HCT116 (cell line): ENCODE measurements at regions not wholly inside any gene's neighbourhood (a gene's known extent, or its start where the extent isn't known, plus 50 kb on each side); places are given as distances from the start of the nearest gene placed in this dataset.
"Not testable (repeated sequence)": the region's sequence is repeated elsewhere in the genome, so short reads cannot be mapped to it uniquely, and the experiment has no call there.

Experiments used
- ATAC-seq: fragments of 200-7000 bp; cut with Tn5 transposase; 2 replicates; pipeline ENCODE4 v1.9.1; 2020; ENCODE audit warnings: mild to moderate bottlenecking, moderate library complexity
- BruUV-seq: library from RNA; stranded (reverse); fragments of 400-500 nt; replicated peaks from 2 replicates; lab custom pipeline; 2021; lab: Mats Ljungman, UMichigan
- CTCF ChIA-PET: fragments of 300-600 bp; sonication (Branson Sonifier 250); formaldehyde crosslinking; loops from one replicate; lab custom pipeline; 2021; ENCODE audit warnings: antibody characterized with exemption; lab: Charles Lee
- POLR2A ChIA-PET: fragments of 300-600, 350-600 bp; sonication (Branson Sonifier 250); formaldehyde crosslinking; loops from one replicate; lab custom pipeline; 2021; ENCODE audit warnings: antibody characterized with exemption; lab: Charles Lee
- RAD21 ChIA-PET, 2 experiments: fragments of 300-600 bp; sonication (Branson Sonifier 250); formaldehyde crosslinking; loops; one replicate each; lab custom pipeline; 2023; ENCODE audit warnings: low total read pairs in 2 of 2; ENCODE audit not compliant: uncharacterized antibody in 2 of 2, unreplicated experiment in 2 of 2, low non-redundant PET in 1 of 2; lab: Charles Lee
- DNase-seq: peaks from one replicate; pipeline ENCODE4 v3.0.0-alpha.2; 2010; ENCODE audit warnings: low read depth, low spot score
- H2AFZ ChIP-seq: fragments of 200-600 bp; shearing (Covaris generic), sonication (generic); 2 replicates; pipeline ENCODE4 v1.6.1; 2017; ENCODE audit warnings: low read depth, mixed run types, mixed read lengths, antibody characterized with exemption, low read length; ENCODE audit not compliant: poor library complexity, severe bottlenecking
- H3K27ac ChIP-seq: 2 replicates; pipeline ENCODE4 v1.5.1; 2012; ENCODE audit warnings: low read depth, low read length
- H3K27me3 ChIP-seq: fragments of 200-600 bp; sonication (generic); 2 replicates; pipeline ENCODE4 v1.6.1; 2016; ENCODE audit warnings: mixed run types, low read length, mixed read lengths; ENCODE audit not compliant: insufficient read depth
- H3K36me3 ChIP-seq, 2 experiments: fragments of 200-500 bp in 1 of 2; fragments of 200-600 bp in 1 of 2; sonication (Bioruptor generic) in 1 of 2; sonication (generic) in 1 of 2; 2 replicates each; pipeline versions ENCODE4 v1.5.1 to v1.6.1; 2014 to 2016; ENCODE audit warnings: low read length in 2 of 2, inconsistent platforms in 1 of 2, mixed read lengths in 1 of 2, mixed run types in 1 of 2; ENCODE audit not compliant: insufficient read depth in 2 of 2, control insufficient read depth in 1 of 2
- H3K4me1 ChIP-seq, 2 experiments: fragments of 200-600 bp in 1 of 2; sonication (generic) in 1 of 2; 2 replicates each; pipeline versions ENCODE4 v1.5.1 to v1.6.1; 2012 to 2017; ENCODE audit warnings: low read length in 2 of 2, inconsistent platforms in 1 of 2, mild to moderate bottlenecking in 1 of 2, mixed read lengths in 1 of 2, mixed run types in 1 of 2, moderate library complexity in 1 of 2; ENCODE audit not compliant: insufficient read depth in 2 of 2, control insufficient read depth in 1 of 2
- H3K4me2 ChIP-seq: fragments of 200-600 bp; sonication (generic); 2 replicates; pipeline ENCODE4 v1.6.1; 2017; ENCODE audit warnings: mixed run types, low read length, mixed read lengths
- H3K4me3 ChIP-seq, 2 experiments: fragments of 200-600 bp in 1 of 2; sonication (generic) in 1 of 2; replicated peaks in 1 of 2; 2 replicates each; pipeline ENCODE4 v1.5.1; 2011 to 2016; ENCODE audit warnings: low read length in 2 of 2, control low read depth in 1 of 2, low read depth in 1 of 2, mild to moderate bottlenecking in 1 of 2, mixed read lengths in 1 of 2, mixed run types in 1 of 2
- H3K79me2 ChIP-seq: fragments of 200-600 bp; sonication (generic); 2 replicates; pipeline ENCODE4 v1.6.1; 2017; ENCODE audit warnings: mild to moderate bottlenecking, mixed run types, low read length, moderate library complexity, mixed read lengths; ENCODE audit not compliant: insufficient read depth
- H3K9ac ChIP-seq: fragments of 200-600 bp; sonication (generic); 2 replicates; pipeline ENCODE4 v1.6.1; 2016; ENCODE audit warnings: low read length, mixed read lengths
- H3K9me2 ChIP-seq: fragments of 200-600 bp; sonication (generic), shearing (Covaris generic); 2 replicates; pipeline ENCODE4 v1.6.1; 2017; ENCODE audit warnings: mixed run types, mild to moderate bottlenecking, moderate library complexity; ENCODE audit not compliant: insufficient read depth
- H3K9me3 ChIP-seq, 2 experiments: fragments of 200-500 bp in 1 of 2; fragments of 200-600 bp in 1 of 2; sonication (Bioruptor generic) in 1 of 2; sonication (generic) in 1 of 2; 2 replicates each; pipeline ENCODE4 v1.6.1; 2014 to 2017; ENCODE audit warnings: low read length in 2 of 2, mixed read lengths in 2 of 2, inconsistent platforms in 1 of 2, low read depth in 1 of 2, mild to moderate bottlenecking in 1 of 2, mixed run types in 1 of 2, moderate library complexity in 1 of 2; ENCODE audit not compliant: control insufficient read depth in 1 of 2, insufficient read depth in 1 of 2
- H4K20me1 ChIP-seq: fragments of 200-600 bp; sonication (generic), shearing (Covaris generic); 2 replicates; pipeline ENCODE4 v1.6.1; 2017; ENCODE audit warnings: mixed run types, mild to moderate bottlenecking, moderate library complexity; ENCODE audit not compliant: insufficient read depth
- CTCF ChIP-seq, 3 experiments: fragments of 200-600 bp in 1 of 3; sonication (generic) in 1 of 3; IDR thresholded peaks in 2 of 3; conservative IDR thresholded peaks in 1 of 3; 2 replicates each; pipeline ENCODE4 v1.5.1; 2012 to 2017; ENCODE audit warnings: low read depth in 2 of 3, low read length in 2 of 3, antibody characterized with exemption in 1 of 3, borderline replicate concordance in 1 of 3, control low read depth in 1 of 3, mild to moderate bottlenecking in 1 of 3, mixed read lengths in 1 of 3, mixed run types in 1 of 3, moderate library complexity in 1 of 3; ENCODE audit not compliant: insufficient read depth in 1 of 3
- JUND ChIP-seq: IDR thresholded peaks from 2 replicates; pipeline ENCODE4 v1.6.1; 2012
- MAX ChIP-seq: IDR thresholded peaks from 2 replicates; pipeline ENCODE4 v1.6.1; 2012
- POLR2A ChIP-seq: IDR thresholded peaks from 2 replicates; pipeline ENCODE4 v1.7.0; 2011; ENCODE audit warnings: borderline replicate concordance; ENCODE audit not compliant: insufficient read depth, insufficient read length; ENCODE audit errors: extremely low read depth
- SP1 ChIP-seq: IDR thresholded peaks from 2 replicates; pipeline ENCODE4 v1.6.1; 2012; ENCODE audit warnings: low read depth
- YY1 ChIP-seq: IDR thresholded peaks from 2 replicates; pipeline ENCODE4 v1.6.1; 2011; ENCODE audit warnings: low read length, low read depth, moderate library complexity, mild to moderate bottlenecking; ENCODE audit not compliant: insufficient replicate concordance; ENCODE audit errors: extremely low read depth
- ZBTB33 ChIP-seq: IDR thresholded peaks from 2 replicates; pipeline ENCODE4 v1.6.1; 2011; ENCODE audit warnings: mild to moderate bottlenecking, low read length, moderate library complexity; ENCODE audit not compliant: insufficient replicate concordance; ENCODE audit errors: extremely low read depth
- ZFX ChIP-seq: fragments of 450-650 bp; IDR thresholded peaks from 2 replicates; pipeline ENCODE4 v1.6.1; 2017
- ZNF274 ChIP-seq: fragments of 200-500 bp; sonication (Bioruptor generic); IDR thresholded peaks from 2 replicates; pipeline ENCODE4 v1.6.1; 2014; ENCODE audit warnings: mild to moderate bottlenecking, low read depth, low read length, inconsistent platforms
- intact Hi-C: fragments of 100-400 bp; cut with micrococcal nuclease; formaldehyde crosslinking; loops from 2 replicates; pipeline ENCODE4 v1.10.0; 2022

DNA sequence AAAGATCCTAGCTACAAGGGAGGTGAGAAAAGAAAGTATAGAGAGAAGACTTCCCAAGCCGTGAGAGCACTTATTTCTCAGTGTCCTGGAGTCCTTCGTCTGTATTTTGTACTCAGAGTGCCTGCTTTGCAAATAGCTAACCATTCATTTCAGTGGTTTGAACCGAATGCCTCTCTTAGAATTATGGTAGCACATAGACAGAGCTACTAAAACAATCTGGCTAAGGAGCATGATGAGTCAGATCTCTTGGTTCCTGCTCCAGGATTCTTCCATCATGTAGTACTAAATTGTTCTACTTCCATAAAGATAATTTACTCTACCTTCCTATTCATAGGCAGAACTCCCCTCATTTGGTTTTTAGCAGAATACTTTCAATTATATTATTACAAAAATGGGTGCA, 946.6 kb downstream of the STIM2 start:
- H3K9ac ChIP-seq = no peak overlapping the region
- intact Hi-C loops = no loop called here
- ChIA-PET CTCF (no interaction called here), POLR2A (no interaction called here), RAD21 (no interaction called here)
- no peak overlapping the region for H2AFZ ChIP-seq
- H3K36me3 ChIP-seq = no peaks in the 10 kb centered on the region
- H3K9me2 ChIP-seq = no peaks in the 10 kb centered on the region
- H3K79me2 ChIP-seq = no peaks in the 10 kb centered on the region
- H3K27ac ChIP-seq = no peak overlapping the region
- ATAC-seq (no peak), DNase-seq (no peak)
- TF ChIP-seq MAX = no peak
- no peak for TF ChIP-seq POLR2A
- no peaks in the 10 kb centered on the region for H3K9me3 ChIP-seq
- H3K4me1 ChIP-seq = no peaks in the 10 kb centered on the region
- H3K4me2 ChIP-seq = no peak overlapping the region
- no peak overlapping the region for H3K4me3 ChIP-seq
- no peaks in the 10 kb centered on the region for H3K27me3 ChIP-seq
- no TSS peak for BruUV-seq
- H4K20me1 ChIP-seq = no peaks in the 10 kb centered on the region

GRCh38 chr4:27811948-27812347, 951.3 kb downstream of the STIM2 start:
- no peak overlapping the region for H3K4me3 ChIP-seq
- DNase-seq (no peak), ATAC-seq (no peak)
- H3K4me1 ChIP-seq = no peaks in the 10 kb centered on the region
- no peak overlapping the region for H3K9ac ChIP-seq
- CTCF ChIA-PET = no interaction called here
- no peak overlapping the region for H3K4me2 ChIP-seq
- RAD21 ChIA-PET = no interaction called here
- no peaks in the 10 kb centered on the region for H3K36me3 ChIP-seq
- intact Hi-C loops = no loop called here
- no peak overlapping the region for H2AFZ ChIP-seq
- H3K79me2 ChIP-seq = no peaks in the 10 kb centered on the region
- no peaks in the 10 kb centered on the region; a peak in 2 of 4 replicates for H3K9me3 ChIP-seq
- H3K9me2 ChIP-seq = no peaks in the 10 kb centered on the region
- BruUV-seq = no TSS peak
- POLR2A ChIA-PET = no interaction called here
- H3K27ac ChIP-seq = no peak overlapping the region
- TF ChIP-seq ZFX = no peak
- no peak for TF ChIP-seq SP1
- TF ChIP-seq JUND = no peak
- TF ChIP-seq ZBTB33 = no peak
- TF ChIP-seq CTCF (IDR thresholded peaks at IDR 0.05 in 2 of 3, conservative IDR thresholded peaks at IDR 0.05 in 1 of 3; ENCODE audit: borderline replicate concordance in 1 of 3, insufficient read depth in 1 of 3, low read depth in 2 of 3, low read length in 2 of 3) = no peak
- no peak for TF ChIP-seq MAX
- no peak for TF ChIP-seq YY1
- no peak for TF ChIP-seq ZNF274
- no peaks in the 10 kb centered on the region for H3K27me3 ChIP-seq
- no peaks in the 10 kb centered on the region for H4K20me1 ChIP-seq

- intact Hi-C loops, H3K4me2 ChIP-seq, BruUV-seq, H3K36me3 ChIP-seq, POLR2A ChIA-PET, H3K9ac ChIP-seq, H3K79me2 ChIP-seq, H3K4me1 ChIP-seq, H4K20me1 ChIP-seq, H3K27ac ChIP-seq, H3K9me2 ChIP-seq, H2AFZ ChIP-seq, H3K9me3 ChIP-seq, H3K27me3 ChIP-seq, RAD21 ChIA-PET, CTCF ChIA-PET, DNase-seq, ATAC-seq, H3K4me3 ChIP-seq: not testable (repeated sequence)
These were observed 952.6 kb downstream of the STIM2 start for GRCh38 chr4:27813226-27813625.
